HFF-Myc (cell line): ENCODE measurements at regions not wholly inside any gene's neighbourhood (a gene's known extent, or its start where the extent isn't known, plus 50 kb on each side); places are given as distances from the start of the nearest gene placed in this dataset.

Experiments used
- DNase-seq: peaks from one replicate; pipeline ENCODE4 v3.0.0-alpha.2; 2011; ENCODE audit warnings: low read depth; ENCODE audit errors: extremely low read depth
- H3K4me3 ChIP-seq: replicated peaks from 2 replicates; pipeline ENCODE4 v1.5.1; 2011; ENCODE audit warnings: low read depth, mild to moderate bottlenecking, control low read depth, low read length
- CTCF ChIP-seq: IDR thresholded peaks from 2 replicates; pipeline ENCODE4 v1.5.1; 2012; ENCODE audit warnings: mild to moderate bottlenecking, low read depth, low read length, control low read depth; ENCODE audit errors: missing control alignments

- TF ChIP-seq CTCF = no peak
- no peak overlapping the region for H3K4me3 ChIP-seq
- DNase-seq = no peak
Measured at GRCh38 chr6:43980004-43980795, 147.1 kb downstream of the MRPL14 start.

- no peak for TF ChIP-seq CTCF
- H3K4me3 ChIP-seq = no peak overlapping the region
- DNase-seq = no peak
Measured at GRCh38 chr6:43979525-43979924, 147.7 kb downstream of the MRPL14 start.

- DNase-seq = no peak
- TF ChIP-seq CTCF = no peak
- no peak overlapping the region for H3K4me3 ChIP-seq
Measured at GRCh38 chr6:43978473-43979346, 148.5 kb downstream of the MRPL14 start.

- no peak for DNase-seq
- TF ChIP-seq CTCF = no peak
Measured at GRCh38 chr6:43977404-43978111, 149.7 kb downstream of the MRPL14 start.

GRCh38 chr6:43976706-43977403, 150.4 kb downstream of the MRPL14 start:
- no peak overlapping the region for H3K4me3 ChIP-seq
- DNase-seq = no peak

More at GRCh38 chr6:43977404-43978111, 149.7 kb downstream of the MRPL14 start:
- H3K4me3 ChIP-seq = no peak overlapping the region

More at GRCh38 chr6:43976706-43977403, 150.4 kb downstream of the MRPL14 start:
- no peak for TF ChIP-seq CTCF
